ENCODE measurements at regions not wholly inside any gene's neighbourhood (a gene's known extent, or its start where the extent isn't known, plus 50 kb on each side); places are given as distances from the start of the nearest gene placed in this dataset.

GRCh38 chr15:88745065-88745464 is 58.2 kb upstream of the ACAN start:
- TF ChIP-seq CTCF (IDR thresholded peaks at IDR 0.05 in 4 of 5, conservative IDR thresholded peaks at IDR 0.05 in 1 of 5): no peak
- TF ChIP-seq POLR2A (IDR thresholded peaks at IDR 0.05): no peak

Measured in gastrocnemius medialis (tissue), 4 donors.